NCI-H2196 treated with DMSO at 0.1 percent for 48 hours (cell line): ENCODE measurements at regions not wholly inside any gene's neighbourhood (a gene's known extent, or its start where the extent isn't known, plus 50 kb on each side); places are given as distances from the start of the nearest gene placed in this dataset.
A peak's percentile ranks its signal among the peaks of the same experiment; 100 is the strongest.

Source experiments
- DNase-seq: peaks from one replicate; lab custom pipeline; 2025; ENCODE audit not compliant: unreplicated experiment; lab: John Stamatoyannopoulos, UW

GRCh38 chr1:209509039-209509438 lies 74.5 kb upstream of the CAMK1G start:
- no peak for DNase-seq

- no peak for DNase-seq
Measured at GRCh38 chr1:209510063-209510462, 73.5 kb upstream of the CAMK1G start.

- DNase-seq, result no peak
Measured at GRCh38 chr1:209511169-209511568, 72.3 kb upstream of the CAMK1G start.

GRCh38 chr1:209512821-209513220 lies 70.7 kb upstream of the CAMK1G start:
- no peak for DNase-seq

GRCh38 chr1:209513226-209513625 lies 70.3 kb upstream of the CAMK1G start:
- DNase-seq, result peak; percentile 7

GRCh38 chr1:209516771-209517680 lies 66.5 kb upstream of the CAMK1G start:
- no peak for DNase-seq

GRCh38 chr1:209517681-209518050 lies 65.8 kb upstream of the CAMK1G start:
- DNase-seq, result no peak

- DNase-seq, result no peak
Measured at GRCh38 chr1:209519786-209520185, 63.7 kb upstream of the CAMK1G start.

- DNase-seq, result no peak
Measured at GRCh38 chr1:209522826-209523225, 60.7 kb upstream of the CAMK1G start.

- DNase-seq, result no peak
Measured at GRCh38 chr1:209526137-209526536, 57.4 kb upstream of the CAMK1G start.

GRCh38 chr1:209527372-209527771 lies 56.1 kb upstream of the CAMK1G start:
- no peak for DNase-seq

GRCh38 chr1:209527993-209528717 lies 55.4 kb upstream of the CAMK1G start:
- DNase-seq, result no peak

- DNase-seq, result no peak
Measured at GRCh38 chr1:209529233-209529632, 54.3 kb upstream of the CAMK1G start.

GRCh38 chr1:209531006-209531405 lies 52.5 kb upstream of the CAMK1G start:
- DNase-seq, result no peak

- no peak for DNase-seq
Measured at GRCh38 chr1:209531549-209531948, 52.0 kb upstream of the CAMK1G start.
